ENCODE measurements at regions not wholly inside any gene's neighbourhood (a gene's known extent, or its start where the extent isn't known, plus 50 kb on each side); places are given as distances from the start of the nearest gene placed in this dataset.

GRCh38 chr6:144497650-144498049 lies 212.5 kb downstream of the UTRN start:
- no peak for TF ChIP-seq CTCF (IDR thresholded peaks at IDR 0.05)
- TF ChIP-seq POLR2A (IDR thresholded peaks at IDR 0.05), result no peak
